ENCODE measurements at regions not wholly inside any gene's neighbourhood (a gene's known extent, or its start where the extent isn't known, plus 50 kb on each side); places are given as distances from the start of the nearest gene placed in this dataset.

GRCh38 chr13:64255988-64256387, 2840.3 kb upstream of the PCDH20 start:
- TF ChIP-seq CTCF (IDR thresholded peaks at IDR 0.05) (no peak), ZFX (IDR thresholded peaks at IDR 0.05; ENCODE audit: borderline replicate concordance) (no peak)

All from 22Rv1 (cell line).